Stimulated activated CD8-positive, alpha-beta memory T cell treated with anti-CD3 and anti-CD28 coated beads, Interleukin-4, amount 100 ng/mL, for 1 hour (primary cell): ENCODE measurements at regions not wholly inside any gene's neighbourhood (a gene's known extent, or its start where the extent isn't known, plus 50 kb on each side); places are given as distances from the start of the nearest gene placed in this dataset.

Experiments
- DNase-seq, 2 donors: peaks; one replicate each; pipeline ENCODE4 v3.0.0-alpha.2; 2020; ENCODE audit warnings: low read depth in 2 of 2, low spot score in 1 of 2

- no peak for DNase-seq
These were observed 142.7 kb downstream of the VAPA start for GRCh38 chr18:10056506-10056905.

GRCh38 chr18:10057401-10057893 lies 143.6 kb downstream of the VAPA start:
- DNase-seq = no peak

- DNase-seq = no peak
These were observed 144.3 kb downstream of the VAPA start for GRCh38 chr18:10057894-10058791.

- DNase-seq = no peak
These were observed 146.0 kb downstream of the VAPA start for GRCh38 chr18:10059610-10060468.

- DNase-seq = no peak
These were observed 146.6 kb downstream of the VAPA start for GRCh38 chr18:10060469-10060782.

GRCh38 chr18:10060841-10061240 lies 147.0 kb downstream of the VAPA start:
- no peak for DNase-seq

GRCh38 chr18:10061566-10062140 lies 147.8 kb downstream of the VAPA start:
- DNase-seq = no peak

- DNase-seq = no peak
These were observed 148.8 kb downstream of the VAPA start for GRCh38 chr18:10062302-10063300.

GRCh38 chr18:10063489-10063888 lies 149.7 kb downstream of the VAPA start:
- DNase-seq = no peak

- DNase-seq = no peak
These were observed 150.5 kb downstream of the VAPA start for GRCh38 chr18:10064267-10064666.

GRCh38 chr18:10065296-10065695 lies 151.5 kb downstream of the VAPA start:
- DNase-seq = no peak

- DNase-seq = no peak
These were observed 154.1 kb downstream of the VAPA start for GRCh38 chr18:10067670-10068659.

GRCh38 chr18:10068766-10069567 lies 155.2 kb downstream of the VAPA start:
- no peak for DNase-seq

- DNase-seq = no peak
These were observed 156.8 kb downstream of the VAPA start for GRCh38 chr18:10070561-10071000.

- DNase-seq = no peak
These were observed 158.9 kb downstream of the VAPA start for GRCh38 chr18:10072671-10073175.

GRCh38 chr18:10074110-10074509 lies 160.3 kb downstream of the VAPA start:
- no peak for DNase-seq

- DNase-seq = no peak
These were observed 160.9 kb downstream of the VAPA start for GRCh38 chr18:10074728-10075127.

GRCh38 chr18:10076502-10077030 lies 162.8 kb downstream of the VAPA start:
- no peak for DNase-seq
